ENCODE measurements at regions not wholly inside any gene's neighbourhood (a gene's known extent, or its start where the extent isn't known, plus 50 kb on each side); places are given as distances from the start of the nearest gene placed in this dataset.

DNA sequence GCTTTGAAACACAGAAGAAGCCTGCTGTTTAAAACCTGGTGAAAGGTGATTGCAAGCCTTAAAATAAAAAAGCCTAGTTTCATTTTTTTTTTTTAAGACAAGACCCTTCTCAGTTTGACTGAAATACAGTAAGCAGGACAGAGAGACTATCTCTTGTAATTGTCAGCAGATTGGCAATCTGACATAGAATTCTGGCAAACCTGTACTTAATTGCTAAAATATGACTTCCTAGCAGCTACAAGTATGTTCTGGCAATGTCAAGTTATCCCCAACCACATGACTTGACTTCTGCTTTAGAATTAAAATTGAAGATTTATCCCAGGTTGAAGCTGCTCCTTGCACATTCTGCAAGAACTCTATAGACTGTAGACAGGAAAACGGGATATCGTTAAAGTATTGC lies 232.8 kb upstream of the NR2F2 start:
- no peak overlapping the region for H3K4me3 ChIP-seq
- H3K9me3 ChIP-seq, result no peaks in the 10 kb centered on the region

GRCh38 chr15:96102631-96103030 lies 227.9 kb upstream of the NR2F2 start:
- Histone ChIP-seq H3K27me3 (no peaks in the 10 kb centered on the region), H3K36me3 (no peaks in the 10 kb centered on the region)
- DNase-seq, result no peak

More for the DNA sequence above, 232.8 kb upstream of the NR2F2 start:
- no peak for DNase-seq
- H3K27me3 ChIP-seq, result no peaks in the 10 kb centered on the region
- no peaks in the 10 kb centered on the region for H3K36me3 ChIP-seq

DNA sequence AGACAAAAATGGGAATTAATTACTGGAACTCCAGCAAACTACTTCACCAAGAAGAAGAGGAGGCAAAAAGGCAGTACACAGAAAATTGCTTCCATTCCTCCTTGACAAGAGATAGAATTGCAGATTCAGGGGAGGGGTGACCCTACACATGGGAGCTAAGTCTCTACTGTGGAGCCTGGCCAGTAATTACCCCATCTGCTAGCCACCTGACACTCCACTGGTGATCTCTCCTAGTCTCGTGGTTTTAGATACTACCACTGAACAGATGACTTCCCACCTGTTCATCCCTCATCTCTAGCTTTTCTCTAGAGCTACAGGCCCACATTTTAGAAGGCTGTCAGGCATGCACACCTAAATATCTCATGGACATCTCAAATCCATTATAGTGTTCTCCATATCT lies 224.3 kb upstream of the NR2F2 start:
- H3K4me3 ChIP-seq, result no peak overlapping the region
- DNase-seq, result no peak
- no peaks in the 10 kb centered on the region for H3K9me3 ChIP-seq
- no peaks in the 10 kb centered on the region for H3K36me3 ChIP-seq
- no peaks in the 10 kb centered on the region for H3K27me3 ChIP-seq

More at GRCh38 chr15:96102631-96103030, 227.9 kb upstream of the NR2F2 start:
- H3K4me3 ChIP-seq, result no peak overlapping the region
- H3K9me3 ChIP-seq, result no peaks in the 10 kb centered on the region

DNA sequence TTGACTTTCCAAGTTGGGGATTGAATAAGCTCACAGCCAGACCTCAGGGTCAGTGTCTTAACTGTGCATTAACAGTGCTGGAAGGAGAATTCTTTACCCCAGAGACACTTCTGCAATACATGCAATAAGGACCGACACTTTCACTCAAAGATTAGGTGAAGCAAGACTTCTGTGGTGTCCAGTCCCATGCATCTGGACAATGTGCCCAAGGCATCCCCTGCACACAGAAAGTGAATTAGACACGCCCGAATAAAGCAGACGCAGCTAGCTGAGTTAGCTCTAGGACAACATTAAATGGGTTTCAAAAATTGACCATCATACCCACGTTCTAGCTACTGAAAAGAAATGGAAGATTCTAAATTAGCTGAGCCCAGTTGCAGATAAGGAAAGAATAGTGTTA lies 223.9 kb upstream of the NR2F2 start:
- no peak for DNase-seq
- no peaks in the 10 kb centered on the region for H3K36me3 ChIP-seq

DNA sequence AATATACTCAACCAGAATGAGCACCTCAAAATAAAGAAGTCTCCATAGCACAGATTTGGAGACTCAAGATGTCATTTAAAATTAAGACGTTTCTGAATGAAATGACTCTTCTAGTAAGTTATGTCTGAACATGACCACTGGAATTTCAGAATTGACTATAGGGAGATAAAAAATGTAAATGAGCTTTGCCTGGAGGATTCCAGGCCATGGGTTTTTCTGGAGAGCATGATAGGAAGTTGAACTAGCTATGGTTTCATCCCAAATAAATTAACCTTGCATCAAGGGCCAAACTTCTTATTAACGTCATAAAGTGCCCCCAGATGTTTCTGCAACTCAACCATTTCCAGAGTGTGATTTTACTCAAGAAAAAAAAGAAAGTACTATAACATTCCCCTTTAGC lies 222.6 kb upstream of the NR2F2 start:
- no peaks in the 10 kb centered on the region for H3K36me3 ChIP-seq
- DNase-seq, result no peak
- H3K9me3 ChIP-seq, result no peaks in the 10 kb centered on the region

More for the DNA sequence above, 223.9 kb upstream of the NR2F2 start:
- Histone ChIP-seq H3K9me3 (no peaks in the 10 kb centered on the region), H3K4me3 (no peak overlapping the region), H3K27me3 (no peaks in the 10 kb centered on the region)

GRCh38 chr15:96108405-96108804 lies 222.1 kb upstream of the NR2F2 start:
- DNase-seq, result no peak
- Histone ChIP-seq H3K36me3 (no peaks in the 10 kb centered on the region), H3K4me3 (no peak overlapping the region), H3K27me3 (no peaks in the 10 kb centered on the region), H3K9me3 (no peaks in the 10 kb centered on the region)

More for the DNA sequence above, 222.6 kb upstream of the NR2F2 start:
- H3K27me3 ChIP-seq, result no peaks in the 10 kb centered on the region
- H3K4me3 ChIP-seq, result no peak overlapping the region

DNA sequence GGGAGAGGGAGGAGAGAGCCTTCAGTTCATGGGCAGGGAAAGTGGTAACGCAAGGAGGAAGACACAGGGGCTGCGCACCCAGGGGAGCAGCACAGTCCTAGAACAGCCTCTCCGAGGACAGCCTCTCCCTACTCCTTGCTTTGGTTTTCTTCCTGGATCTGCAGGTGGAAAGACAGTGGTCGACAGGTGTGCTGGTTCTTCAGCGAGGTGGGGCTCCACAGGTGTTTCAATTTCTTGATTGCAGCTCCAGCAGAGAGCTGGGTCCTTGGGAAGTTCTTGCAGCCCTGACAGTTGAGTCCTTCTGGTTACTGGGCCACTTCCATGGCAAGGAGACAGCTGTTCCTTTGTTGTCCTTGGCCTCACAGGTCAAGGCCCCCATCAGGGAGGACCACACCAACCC lies 220.7 kb upstream of the NR2F2 start:
- Histone ChIP-seq H3K4me3 (no peak overlapping the region), H3K9me3 (no peaks in the 10 kb centered on the region), H3K36me3 (no peaks in the 10 kb centered on the region), H3K27me3 (no peaks in the 10 kb centered on the region)
- DNase-seq, result no peak

DNA sequence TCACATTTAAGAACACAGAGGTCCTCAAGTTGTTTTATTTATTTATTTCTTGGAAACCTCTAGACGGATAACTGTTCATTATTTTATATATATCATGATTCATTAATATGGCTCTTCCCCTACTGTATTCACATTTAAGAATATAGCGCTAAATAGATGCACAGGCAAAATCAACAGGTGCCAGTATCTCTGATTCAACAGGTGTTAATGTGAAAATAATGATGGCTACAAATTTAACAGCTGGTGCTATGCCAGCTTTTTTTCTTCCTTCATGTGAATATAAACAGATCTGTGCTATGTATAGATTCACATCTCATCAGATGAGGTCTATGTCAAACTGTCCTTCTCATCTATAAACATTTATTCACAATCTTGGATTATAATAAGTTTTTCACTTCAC lies 218.5 kb upstream of the NR2F2 start:
- Histone ChIP-seq H3K36me3 (no peaks in the 10 kb centered on the region), H3K9me3 (no peaks in the 10 kb centered on the region), H3K27me3 (no peaks in the 10 kb centered on the region), H3K4me3 (no peak overlapping the region)
- no peak for DNase-seq

DNA sequence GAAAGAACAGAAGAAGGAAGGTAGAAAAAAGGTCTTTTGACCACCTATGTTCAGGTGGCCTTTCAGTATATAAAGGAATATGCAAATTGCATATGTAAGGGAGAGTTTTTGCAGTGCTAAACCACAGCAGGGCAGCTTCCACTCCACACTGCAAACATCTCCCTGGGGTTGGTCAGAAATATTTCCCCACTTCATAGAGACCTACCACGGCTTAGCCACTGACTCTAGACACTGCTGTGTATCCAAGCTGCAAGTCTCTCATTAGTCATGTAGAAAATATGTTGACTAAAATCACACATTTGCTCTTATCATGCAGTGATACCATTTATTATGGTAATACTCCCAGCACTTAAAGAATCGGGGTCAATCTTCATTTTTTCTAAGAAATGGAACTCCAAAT lies 214.9 kb upstream of the NR2F2 start:
- DNase-seq, result no peak
- Histone ChIP-seq H3K9me3 (no peaks in the 10 kb centered on the region), H3K4me3 (no peak overlapping the region), H3K27me3 (no peaks in the 10 kb centered on the region), H3K36me3 (no peaks in the 10 kb centered on the region)

DNA sequence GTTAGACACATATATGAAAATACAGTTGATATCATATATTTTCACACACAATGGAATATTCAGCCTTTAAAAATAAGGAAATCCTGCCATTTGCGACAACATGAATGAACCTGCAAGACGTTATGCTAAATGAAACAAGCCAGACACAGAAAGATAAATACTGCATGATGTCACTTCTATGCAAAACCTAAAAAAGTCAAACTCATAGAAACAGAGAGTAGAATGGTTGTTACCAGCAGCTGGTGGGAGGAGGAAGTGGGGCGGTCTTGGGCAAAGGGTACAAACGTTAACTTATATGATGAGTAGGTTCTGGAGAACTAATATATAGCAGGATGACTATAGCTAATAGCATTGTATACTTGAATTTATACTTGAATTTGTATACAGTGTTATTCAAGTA lies 213.2 kb upstream of the NR2F2 start:
- H3K9me3 ChIP-seq, result no peaks in the 10 kb centered on the region
- DNase-seq, result no peak
- no peaks in the 10 kb centered on the region for H3K36me3 ChIP-seq
- H3K27me3 ChIP-seq, result no peaks in the 10 kb centered on the region
- H3K4me3 ChIP-seq, result no peak overlapping the region

- DNase-seq, result peak; percentile 53
- H3K4me3 ChIP-seq, result no peak overlapping the region
- H3K9me3 ChIP-seq, result no peaks in the 10 kb centered on the region
- H3K36me3 ChIP-seq, result no peaks in the 10 kb centered on the region
- H3K27me3 ChIP-seq, result no peaks in the 10 kb centered on the region
These were observed 210.8 kb upstream of the NR2F2 start for GRCh38 chr15:96119734-96120133.

DNA sequence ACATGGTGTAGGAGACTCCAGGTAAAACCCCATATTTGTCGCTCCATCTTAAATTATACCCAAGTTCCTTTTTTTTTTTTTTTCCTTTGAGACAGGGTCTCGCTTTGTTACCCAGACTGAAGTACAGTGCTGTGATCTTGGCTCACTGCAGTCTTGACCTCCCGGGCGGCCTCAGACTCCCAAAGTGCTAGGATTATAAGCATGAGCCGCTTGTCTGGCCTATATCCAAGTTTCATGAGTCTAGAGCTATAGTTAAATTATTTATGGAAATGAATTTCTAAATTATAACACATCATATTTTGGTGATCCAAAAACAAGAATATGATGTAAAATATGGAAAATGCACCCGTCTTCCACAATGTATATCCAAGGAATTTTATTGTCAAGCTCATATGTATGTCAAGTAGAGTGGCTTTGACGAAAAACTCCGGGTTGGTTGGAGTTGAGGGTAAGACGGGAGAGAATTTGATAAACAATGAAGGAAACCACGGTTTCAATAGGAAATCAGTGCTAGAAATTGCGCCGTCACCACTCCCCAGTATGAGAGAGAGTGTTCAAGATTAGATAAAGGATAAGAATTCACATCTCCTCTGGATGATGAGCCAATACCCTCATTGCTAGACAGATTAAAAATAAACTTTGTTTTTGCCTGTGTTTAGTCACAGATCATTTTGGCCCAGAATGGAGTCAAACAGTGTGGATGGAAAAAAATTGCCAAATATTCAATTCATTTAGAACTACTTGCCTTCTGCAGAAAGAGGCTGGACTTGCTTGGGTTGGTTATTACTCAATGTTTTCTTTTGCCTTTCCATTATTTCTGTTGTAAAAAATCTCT lies 209.2 kb upstream of the NR2F2 start:
- H3K27me3 ChIP-seq, result no peaks in the 10 kb centered on the region
- peak; percentile 20 for DNase-seq
- H3K36me3 ChIP-seq, result no peaks in the 10 kb centered on the region
- no peaks in the 10 kb centered on the region for H3K9me3 ChIP-seq
- H3K4me3 ChIP-seq, result no peak overlapping the region

- H3K4me3 ChIP-seq, result no peak overlapping the region
- DNase-seq, result no peak
- H3K36me3 ChIP-seq, result no peaks in the 10 kb centered on the region
- no peaks in the 10 kb centered on the region for H3K27me3 ChIP-seq
- no peaks in the 10 kb centered on the region for H3K9me3 ChIP-seq
These were observed 208.1 kb upstream of the NR2F2 start for GRCh38 chr15:96122077-96123027.

GRCh38 chr15:96123028-96123400 lies 207.5 kb upstream of the NR2F2 start:
- DNase-seq, result no peak
- no peaks in the 10 kb centered on the region for H3K9me3 ChIP-seq
- H3K4me3 ChIP-seq, result no peak overlapping the region
- no peaks in the 10 kb centered on the region for H3K27me3 ChIP-seq
- no peaks in the 10 kb centered on the region for H3K36me3 ChIP-seq

DNA sequence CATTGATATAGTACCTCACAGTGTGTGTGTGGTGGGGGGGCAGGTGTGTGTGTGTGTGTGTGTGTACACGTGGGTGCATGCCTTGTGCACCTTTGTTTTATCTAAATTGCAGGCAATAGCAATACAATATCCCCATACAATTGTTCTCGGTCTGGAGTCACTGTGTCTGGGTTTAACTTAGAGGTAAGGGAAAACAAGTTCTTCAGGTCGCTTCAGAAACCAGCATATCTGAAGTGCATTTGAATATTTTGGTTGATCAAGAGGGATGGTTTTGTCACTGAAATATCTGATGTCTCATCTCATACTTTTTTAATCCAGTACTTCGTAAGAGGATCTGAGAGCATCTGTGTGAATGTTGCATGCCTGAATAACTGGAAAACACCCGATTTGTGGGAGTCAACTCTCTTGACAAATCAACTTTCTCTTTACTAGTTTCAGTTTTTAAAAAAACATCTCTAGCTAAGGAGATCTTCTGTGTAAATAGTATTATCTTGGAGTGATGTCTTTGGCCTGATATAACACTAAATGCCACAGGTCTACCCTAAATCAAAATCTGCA lies 206.8 kb upstream of the NR2F2 start:
- no peak for DNase-seq
- H3K36me3 ChIP-seq, result no peaks in the 10 kb centered on the region
- H3K9me3 ChIP-seq, result no peaks in the 10 kb centered on the region
- no peaks in the 10 kb centered on the region for H3K27me3 ChIP-seq
- H3K4me3 ChIP-seq, result no peak overlapping the region

GRCh38 chr15:96124436-96124835 lies 206.1 kb upstream of the NR2F2 start:
- Histone ChIP-seq H3K27me3 (no peaks in the 10 kb centered on the region), H3K4me3 (no peak overlapping the region), H3K36me3 (no peaks in the 10 kb centered on the region), H3K9me3 (no peaks in the 10 kb centered on the region)
- no peak for DNase-seq

GRCh38 chr15:96125721-96126415 lies 204.6 kb upstream of the NR2F2 start:
- Histone ChIP-seq H3K27me3 (no peaks in the 10 kb centered on the region), H3K9me3 (no peaks in the 10 kb centered on the region), H3K36me3 (no peaks in the 10 kb centered on the region), H3K4me3 (no peak overlapping the region)
- DNase-seq, result peak; percentile 67
